DMS 273 treated with DMSO at 0.1 percent for 48 hours (cell line): ENCODE measurements at regions not wholly inside any gene's neighbourhood (a gene's known extent, or its start where the extent isn't known, plus 50 kb on each side); places are given as distances from the start of the nearest gene placed in this dataset.
A peak's percentile ranks its signal among the peaks of the same experiment; 100 is the strongest.
"Not testable (repeated sequence)": the region's sequence is repeated elsewhere in the genome, so short reads cannot be mapped to it uniquely, and the experiment has no call there.

Experiments used
- DNase-seq: peaks from one replicate; lab custom pipeline; 2025; lab: John Stamatoyannopoulos, UW

DNA sequence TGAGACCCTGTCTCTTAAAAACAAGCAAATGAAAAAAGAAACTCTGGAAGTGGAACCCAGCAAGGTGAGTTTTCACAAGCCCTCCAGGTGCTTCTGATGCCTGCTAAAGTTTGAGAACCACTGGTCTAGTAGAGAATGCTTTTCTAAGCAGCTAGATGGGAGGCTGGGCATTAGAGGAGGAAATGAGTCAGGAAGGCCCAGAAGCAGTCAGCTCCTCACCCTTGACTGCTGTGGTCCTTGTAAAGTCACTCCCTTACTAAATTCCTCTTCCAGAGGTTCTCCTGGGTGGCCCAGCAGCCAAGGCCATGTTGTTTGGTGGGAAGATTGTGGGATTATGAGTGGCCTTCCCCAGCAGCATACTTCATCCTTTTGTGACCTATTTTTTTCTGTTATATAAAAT is 52.0 kb upstream of the FYN start:
- DNase-seq = no peak

DNA sequence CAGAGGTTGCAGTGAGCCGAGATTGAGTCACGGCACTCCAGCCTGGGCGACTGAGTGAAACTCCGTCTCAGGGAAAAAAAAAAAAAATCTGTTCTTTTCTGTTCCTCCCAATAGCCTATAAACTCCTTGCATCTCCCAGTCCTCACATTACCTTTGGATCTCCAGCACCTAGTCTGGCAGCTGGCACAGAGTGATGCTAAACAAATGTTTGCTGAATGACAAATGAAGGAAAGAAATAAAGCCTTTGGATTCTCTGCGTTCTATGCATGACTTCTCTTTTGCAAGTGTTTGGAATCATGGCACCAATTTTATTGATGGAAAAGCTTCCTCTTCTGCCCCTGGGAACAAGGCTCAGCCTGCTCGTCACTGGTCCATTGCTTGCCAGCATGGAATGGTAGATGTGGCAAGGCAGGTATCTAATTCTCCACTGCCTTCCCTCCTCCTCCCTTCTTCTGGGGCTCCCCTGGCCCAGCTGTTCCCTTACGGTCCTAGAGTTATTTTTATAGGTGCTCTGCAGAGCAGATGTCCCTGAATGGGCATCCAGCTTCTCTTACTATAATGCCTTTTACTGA is 53.6 kb upstream of the FYN start:
- peak; percentile 34 for DNase-seq

DNA sequence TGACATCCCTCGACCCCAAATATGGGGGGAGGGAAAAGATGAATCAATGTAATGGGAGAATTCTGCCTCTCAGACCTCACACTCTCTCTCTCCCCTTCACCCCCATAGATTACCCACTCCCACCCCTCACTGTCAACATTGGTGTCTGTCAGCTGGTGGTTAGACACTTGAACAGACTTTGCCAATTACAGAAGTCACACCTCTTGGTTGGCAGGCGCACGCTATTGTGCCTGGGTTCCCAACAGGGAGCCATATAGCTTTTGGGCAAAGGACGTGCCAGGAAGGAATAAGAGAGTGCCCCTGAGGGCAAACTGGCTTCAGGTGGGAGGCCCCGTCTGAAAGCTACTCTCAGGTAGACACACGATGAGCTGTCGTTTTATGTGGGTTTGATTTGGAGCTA is 54.1 kb upstream of the FYN start:
- no peak for DNase-seq

DNA sequence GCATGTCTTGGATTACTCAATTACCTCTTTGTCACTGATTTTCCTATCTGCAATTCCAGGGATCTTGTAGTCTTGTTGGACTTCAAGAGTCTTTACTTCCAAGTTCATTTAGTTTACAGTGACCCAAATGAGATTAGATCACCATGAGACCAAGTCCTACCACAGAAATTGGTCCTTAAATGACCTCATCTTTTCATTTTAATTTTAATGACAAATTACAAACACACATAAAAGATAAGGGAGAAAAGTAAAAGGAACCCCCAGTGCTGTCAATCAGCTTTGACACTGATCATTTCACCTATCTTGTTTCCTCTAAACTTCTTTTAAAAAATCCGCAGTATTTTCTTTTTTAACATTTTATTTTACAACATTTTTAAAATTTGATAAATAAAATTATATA is 54.9 kb upstream of the FYN start:
- DNase-seq = no peak

DNA sequence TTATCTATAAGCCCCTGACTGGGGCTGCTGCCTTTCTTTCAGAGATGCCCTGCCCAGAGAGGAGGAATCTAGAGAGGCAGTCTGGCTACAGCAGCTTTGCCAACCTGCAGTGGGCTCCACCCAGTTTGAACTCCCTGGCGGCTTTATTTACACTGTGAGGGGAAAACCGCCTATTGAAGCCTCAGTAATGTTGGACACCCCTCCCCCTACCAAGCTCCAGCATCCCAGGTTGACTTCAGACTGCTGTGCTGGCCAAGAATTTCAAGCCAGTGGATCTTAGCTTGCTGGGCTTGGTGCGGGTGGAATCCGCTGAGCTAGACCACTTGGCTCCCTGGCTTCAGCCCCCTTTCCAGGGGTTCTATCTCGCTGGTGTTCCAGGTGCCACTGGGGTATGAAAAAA is 61.4 kb upstream of the FYN start:
- not testable (repeated sequence) for DNase-seq

DNA sequence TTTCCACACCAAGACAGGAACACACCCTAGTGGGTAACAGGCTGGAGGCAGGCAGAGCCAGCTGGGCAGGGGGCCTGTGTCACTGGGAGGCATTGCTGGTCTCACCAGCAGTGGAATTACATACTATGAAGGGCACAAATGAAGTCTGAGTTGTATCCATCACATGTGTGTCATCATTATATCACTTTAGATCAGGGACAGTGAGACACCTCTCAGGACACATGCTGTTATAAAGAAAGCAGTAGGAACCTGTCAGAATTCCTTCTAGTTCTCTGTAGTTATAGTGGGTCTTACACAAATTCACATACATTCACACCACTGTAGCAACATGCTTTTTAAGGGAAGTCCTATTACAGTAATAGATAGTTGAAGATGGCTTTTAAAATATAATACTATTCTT is 63.5 kb upstream of the FYN start:
- no peak for DNase-seq

DNA sequence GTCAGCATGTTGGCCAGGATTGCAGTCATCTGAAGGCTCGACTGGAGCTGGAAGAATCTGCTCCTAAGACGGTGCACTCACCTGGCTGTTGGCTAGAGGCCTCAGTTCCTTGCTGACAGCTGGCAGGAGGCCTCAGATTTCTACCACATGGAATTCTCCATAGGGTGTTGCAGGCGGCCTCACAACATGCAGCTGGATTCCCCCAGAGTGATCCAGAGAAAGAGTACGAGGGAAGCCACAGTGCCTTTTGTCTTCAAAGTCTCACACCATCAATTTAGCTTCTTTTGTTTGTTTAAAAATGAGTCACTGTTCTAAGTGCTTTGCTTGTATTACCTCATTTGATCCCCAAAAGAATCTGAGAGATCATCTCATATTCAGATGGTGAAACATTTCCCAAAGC is 65.5 kb upstream of the FYN start:
- no peak for DNase-seq

DNA sequence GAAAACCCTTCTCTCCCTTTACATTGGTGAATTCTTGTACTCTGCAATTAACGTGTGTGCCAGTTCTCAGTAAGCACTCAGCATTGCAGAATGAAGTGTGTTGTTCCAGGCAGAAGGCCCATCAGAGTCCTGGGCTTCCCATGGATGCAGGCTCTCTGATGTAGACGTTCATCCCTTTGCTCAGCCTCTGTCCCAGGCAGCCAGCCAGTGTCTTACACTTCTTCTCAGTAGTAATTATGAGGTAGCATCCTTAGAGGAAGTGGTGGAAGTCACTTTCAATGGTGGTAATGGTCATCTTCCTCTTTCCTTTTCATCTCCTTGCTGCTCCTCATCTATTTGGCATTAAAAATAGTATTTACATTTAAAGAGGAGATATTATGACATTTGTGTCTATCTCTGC is 66.7 kb upstream of the FYN start:
- no peak for DNase-seq

DNA sequence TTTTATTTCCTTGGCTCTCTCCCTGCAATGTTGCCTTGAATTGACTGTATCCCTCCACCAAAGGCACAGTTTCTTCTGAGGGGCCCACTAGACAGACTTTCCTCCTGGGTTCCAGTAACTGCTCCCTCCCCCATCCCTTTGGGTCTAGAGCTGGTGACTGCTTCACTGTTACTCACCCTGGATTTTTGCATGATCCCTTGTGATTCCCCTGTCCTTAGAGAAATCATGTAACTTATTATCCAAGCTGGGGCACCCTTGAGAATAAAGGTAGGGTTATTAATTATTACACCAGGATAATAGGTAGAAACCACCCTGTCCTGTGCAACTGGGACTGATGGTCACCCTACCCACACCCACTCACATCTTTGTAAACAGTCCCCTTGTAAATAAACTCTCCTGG is 67.5 kb upstream of the FYN start:
- no peak for DNase-seq

DNA sequence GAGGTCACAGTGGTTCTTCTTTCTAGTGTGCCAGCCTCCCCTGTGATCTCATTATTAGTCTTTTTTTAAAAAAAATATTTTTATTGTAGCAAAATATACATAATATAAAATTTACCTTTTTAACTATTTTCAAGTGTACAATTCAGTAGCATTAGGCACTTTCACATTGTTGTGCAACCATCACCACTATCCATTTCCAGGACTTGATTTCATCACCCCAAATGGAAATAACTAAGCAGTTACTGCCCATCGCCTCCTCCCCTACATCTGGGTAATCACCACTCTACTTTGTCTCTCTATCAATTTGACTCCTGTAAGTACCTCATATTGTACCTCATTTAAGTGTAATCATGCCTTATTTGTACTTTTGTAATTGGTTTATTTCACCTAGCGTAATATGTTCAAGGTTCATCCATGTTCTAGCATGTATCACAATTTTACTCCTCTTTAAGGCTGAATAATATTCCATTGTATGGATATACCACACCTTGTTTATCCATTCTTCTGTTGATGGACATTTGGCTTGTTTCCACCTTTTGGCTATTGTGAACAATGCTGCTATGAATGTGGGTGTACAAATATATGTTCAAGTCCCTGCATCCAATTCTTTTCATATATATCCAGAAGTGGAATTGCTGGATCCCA is 68.6 kb upstream of the FYN start:
- no peak for DNase-seq

DNA sequence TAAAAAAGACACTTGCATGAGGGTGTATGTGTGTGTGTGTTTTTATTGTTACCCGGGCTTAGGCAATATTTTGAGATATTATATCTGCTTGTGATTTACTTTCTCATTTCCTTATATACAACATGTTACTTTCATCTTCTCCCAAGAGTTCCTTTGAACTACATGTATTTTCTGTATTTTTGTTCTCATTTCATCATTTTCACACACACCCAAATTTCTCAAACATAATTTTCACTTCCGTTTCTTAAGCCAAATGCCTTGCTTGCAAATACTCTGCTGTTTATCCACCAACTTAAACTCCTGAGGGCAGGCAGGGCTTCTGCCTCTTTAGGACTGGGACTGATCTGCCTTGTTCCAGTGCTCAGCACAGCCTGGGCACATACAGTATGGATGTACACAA is 69.3 kb upstream of the FYN start:
- DNase-seq = no peak

DNA sequence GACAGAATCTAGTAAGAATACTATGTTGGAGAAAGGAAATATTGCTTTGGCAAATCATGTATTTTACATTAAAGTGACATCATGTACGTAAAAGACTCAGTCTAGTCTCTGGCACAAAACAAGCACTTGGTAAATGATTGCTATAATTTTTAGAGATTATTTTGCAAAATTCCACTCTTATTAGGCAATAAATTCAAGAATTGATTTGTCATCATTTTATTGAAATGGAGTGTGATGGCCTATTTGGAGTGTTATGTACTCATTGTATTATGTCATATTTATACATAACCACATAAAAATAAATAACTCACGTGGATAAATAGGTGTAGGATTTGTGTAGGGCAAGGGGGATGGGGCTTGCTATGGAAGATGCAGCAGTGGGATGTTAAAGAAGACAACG is 70.0 kb upstream of the FYN start:
- DNase-seq = no peak

DNA sequence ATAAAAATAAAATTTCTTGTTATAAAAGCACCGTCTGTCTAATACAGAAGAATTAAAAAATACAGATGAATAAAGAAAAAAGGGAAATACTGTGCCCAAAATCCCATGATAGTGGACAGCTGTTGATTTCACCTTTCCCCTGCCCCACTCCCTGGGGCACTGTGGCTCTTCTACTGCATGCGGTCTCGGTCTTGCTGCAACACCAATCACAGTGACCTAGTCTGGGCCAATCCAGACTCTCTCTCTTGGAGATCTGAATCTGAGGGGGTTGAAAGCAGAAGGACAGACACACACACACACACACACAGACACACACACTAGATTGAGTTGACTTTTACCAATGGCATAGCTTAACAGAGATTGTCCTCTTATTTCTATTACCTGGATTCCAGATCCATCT is 70.5 kb upstream of the FYN start:
- no peak for DNase-seq

DNA sequence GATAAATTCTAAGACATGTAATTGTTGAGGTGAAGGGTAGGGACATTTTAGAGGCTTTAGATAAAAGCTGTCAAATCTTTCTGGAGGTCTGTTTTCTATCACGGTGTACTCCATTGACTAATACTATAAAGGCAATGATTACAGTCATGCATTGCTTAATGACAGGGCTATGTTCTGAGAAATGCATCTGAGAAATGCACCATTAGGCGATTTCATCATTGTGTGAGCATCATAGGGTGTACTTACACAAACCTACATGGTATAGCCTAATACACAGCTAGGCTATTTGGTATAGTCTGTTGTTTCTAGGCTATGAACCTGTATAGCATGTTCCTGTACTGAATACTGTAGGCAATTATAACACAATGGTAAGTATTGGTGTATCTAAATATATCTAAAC is 71.3 kb upstream of the FYN start:
- no peak for DNase-seq

DNA sequence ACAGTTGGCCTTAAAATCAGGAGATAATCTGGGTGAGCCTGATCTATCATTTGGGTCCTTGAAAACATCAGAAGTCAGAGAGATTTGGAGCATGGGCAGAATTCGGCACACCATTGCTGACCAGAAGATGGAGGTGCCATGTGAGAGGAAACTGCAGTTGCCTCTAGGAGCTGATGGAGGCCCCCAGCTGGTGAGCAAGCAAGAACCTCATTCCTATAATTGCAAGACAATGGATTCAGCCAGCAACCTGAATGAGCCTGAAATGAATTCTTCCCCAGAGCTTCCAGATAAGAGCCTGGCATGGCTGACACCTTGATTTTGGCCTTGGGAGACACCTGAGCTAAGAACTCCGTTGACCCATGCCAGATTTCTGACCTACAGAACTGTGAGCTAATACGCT is 76.3 kb upstream of the FYN start:
- no peak for DNase-seq

DNA sequence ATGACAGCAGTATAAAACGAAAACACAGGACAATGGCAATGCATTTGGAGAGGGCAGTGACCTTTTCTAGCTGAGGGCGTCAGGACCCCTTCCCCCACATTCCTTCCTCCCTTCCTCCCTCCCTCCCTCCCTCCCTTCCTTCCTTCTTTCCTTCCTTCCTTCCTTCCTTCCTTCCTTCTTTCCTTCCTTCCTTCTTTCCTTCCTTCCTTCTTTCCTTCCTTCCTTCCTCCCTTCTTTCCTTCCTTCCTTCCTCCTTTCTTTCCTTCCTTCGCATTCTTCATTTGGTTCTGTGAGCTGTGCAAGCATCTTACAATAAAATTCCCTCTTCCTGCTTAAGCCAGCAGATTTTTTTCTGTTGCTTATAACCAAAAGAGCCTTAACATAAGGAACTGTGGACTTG is 76.7 kb upstream of the FYN start:
- not testable (repeated sequence) for DNase-seq

DNA sequence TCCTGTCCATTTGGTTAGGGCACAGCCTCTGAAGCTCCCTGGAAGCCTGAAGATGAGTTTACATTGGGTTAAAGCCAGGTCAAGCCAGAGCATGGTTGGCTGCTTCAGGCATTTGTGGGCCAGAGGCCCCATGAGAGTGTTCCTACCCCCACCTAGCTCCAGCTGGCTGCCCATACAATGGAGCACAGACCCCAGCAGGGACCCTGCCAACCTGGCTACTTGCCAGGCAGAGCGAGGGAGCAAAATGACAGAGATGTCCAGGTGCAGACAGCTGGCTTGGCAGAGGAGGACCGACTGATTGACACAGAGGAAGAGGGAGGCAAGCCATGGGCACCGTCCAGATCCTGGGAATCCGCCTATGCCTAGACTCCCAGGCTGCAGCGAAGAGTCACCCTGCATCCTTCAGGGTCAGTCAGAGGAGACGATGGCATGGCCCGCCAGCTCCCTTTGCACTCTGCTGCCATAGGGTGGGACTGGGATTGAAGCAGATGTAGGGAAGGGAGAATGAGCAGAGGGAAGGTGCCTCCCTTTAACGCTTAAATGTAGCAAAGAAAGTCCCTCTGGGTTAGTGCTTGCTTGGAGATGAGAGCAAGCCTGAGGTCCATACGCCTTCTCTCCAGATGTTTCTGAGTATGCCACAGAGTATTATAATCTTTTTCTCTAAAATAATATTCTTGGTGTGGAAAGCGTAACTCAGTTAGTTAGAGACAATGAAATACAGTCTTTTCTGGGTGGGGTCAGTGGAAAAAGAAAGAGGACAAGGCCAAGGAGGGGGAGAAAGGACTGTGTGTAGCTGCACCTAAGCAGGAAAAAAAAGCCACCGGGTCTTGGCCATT is 77.6 kb upstream of the FYN start:
- peak; percentile 53 for DNase-seq

DNA sequence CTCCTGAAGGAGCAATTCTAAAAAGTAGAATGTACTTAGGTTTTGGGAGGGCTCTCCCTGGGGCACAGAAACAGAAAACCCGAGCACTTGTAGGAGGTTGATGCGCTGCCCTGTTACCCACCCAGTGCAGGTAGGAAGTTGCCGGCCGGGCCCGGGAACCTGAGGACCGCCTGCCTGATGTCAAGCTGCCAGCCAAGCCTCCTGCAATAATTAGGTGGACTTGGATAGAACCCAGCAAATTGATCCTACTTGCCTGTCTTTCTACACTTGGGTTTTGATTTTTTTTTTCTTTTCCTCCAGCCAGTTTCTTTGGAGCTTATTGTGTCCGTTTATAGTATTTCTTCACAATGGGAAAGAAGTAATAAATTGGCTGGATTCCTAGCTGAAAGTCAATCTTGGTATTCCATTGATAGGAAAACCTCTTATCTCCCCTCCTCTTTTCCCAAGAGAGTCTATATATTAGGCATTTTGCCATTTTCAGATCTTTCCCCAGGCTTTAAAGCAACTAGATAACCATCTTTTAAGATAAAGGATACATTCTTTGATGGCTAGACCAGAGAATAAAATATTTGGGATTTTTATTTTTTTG is 78.3 kb upstream of the FYN start:
- no peak for DNase-seq

DNA sequence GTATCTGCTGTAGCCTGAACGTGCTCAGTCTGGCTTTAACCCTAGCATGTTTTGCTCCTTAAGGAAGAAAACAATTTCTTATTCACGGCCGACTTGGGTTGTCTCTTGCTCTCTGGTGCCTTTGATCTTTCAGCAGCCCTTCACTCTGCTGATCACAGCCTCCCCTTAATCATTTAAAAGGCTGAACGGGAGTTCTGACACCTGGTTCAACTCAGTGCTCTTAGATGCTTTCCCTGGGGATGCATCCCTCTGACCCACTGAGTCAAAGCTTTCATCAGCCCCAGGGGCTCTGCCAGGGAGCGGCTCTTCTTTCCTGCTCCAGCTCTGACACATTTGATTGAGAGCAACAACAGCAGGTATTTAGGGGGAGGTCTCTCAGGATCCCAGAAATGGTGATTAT is 79.0 kb upstream of the FYN start:
- no peak for DNase-seq

DNA sequence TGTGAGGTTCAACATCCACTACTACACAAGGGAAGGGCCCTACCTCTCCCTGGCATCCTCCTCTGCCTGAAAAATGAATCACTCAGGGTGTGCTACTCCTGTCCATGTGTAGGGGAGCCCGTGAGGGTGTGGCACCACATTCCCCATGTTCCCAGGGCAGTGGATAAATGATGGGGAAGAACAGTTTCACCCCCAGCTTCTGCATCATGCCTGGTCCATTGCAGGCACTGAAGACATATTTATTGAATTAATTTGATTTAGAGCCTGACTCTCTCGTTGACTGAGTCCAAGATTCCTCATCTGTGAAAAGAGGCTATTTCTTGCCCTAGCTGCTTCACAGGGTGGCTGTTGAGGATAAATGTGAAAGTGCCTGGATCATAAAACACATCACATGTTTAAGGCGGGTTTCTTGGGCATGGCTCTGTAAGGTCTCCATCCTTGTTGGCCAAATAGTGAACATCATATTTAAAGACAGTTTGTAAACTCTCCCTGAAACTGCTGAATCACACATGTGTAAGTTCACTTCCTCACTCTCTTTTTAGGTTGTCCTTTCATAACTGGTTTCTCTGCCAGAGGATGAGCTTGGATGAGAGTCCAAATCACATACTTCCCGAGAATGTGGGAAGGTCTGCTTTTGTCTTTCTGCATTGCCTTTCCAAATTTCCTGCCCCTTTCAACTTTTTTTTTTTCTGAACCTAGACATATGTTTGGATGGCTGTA is 79.7 kb upstream of the FYN start:
- DNase-seq = no peak

DNA sequence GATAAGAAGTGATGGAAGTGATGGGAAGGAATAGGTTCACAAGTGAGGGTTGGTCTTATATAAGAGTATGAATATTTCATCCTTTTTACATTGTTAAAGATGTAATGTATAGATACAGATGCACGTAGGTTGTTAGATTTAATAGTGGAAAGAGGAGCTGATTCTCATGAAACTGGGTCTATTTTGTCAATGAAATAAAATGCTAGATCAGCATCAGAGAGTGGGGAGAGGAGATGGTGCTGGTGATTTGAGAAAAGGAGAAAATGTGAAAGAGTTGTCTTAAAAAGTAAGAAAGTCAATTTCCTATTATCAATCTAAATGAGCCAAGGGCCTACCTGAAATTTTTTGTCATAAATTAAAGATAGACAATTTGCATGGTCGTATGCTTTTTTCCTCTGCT is 82.8 kb upstream of the FYN start:
- DNase-seq = no peak

DNA sequence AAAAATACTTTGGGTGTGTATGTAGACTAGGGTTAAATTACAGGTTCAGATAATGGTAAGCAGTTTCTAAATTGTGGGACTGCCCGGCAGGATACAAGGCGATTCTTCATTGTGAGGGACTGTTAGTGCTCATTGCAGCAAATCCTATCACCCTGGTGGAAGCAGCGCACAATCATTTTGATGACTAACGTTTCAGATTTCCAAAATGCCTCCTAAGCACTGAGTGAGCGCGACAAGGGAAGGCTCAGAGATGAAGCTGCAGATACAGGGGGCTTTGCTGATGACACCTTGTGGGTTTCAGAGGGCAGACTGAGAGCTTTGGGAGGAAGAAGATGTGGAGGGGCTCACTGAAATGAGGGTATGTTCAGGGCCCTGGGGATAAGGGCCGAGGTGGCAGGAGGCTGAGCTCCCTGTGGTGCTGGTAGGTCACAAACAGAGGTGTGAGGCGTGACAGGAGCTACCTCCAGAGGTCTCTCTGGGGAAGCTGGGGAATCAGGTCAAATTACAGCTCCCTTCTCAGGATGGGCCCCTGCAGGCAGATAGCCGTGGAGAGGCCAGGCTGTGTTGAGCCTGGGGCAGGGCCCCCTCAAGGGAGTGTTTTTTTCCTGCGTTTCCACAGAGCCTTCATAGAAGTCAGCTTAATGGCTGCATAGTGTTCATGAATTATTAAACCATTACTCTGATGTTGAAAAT is 84.5 kb upstream of the FYN start:
- DNase-seq = no peak
